ENCODE measurements at regions not wholly inside any gene's neighbourhood (a gene's known extent, or its start where the extent isn't known, plus 50 kb on each side); places are given as distances from the start of the nearest gene placed in this dataset.

GRCh38 chr2:157995117-157995516, 106.6 kb upstream of the UPP2 start:
- no peak for TF ChIP-seq CTCF (IDR thresholded peaks at IDR 0.05; ENCODE audit: low read length, missing control alignments)
- H3K4me3 ChIP-seq (replicated peaks; ENCODE audit: low read depth, low read length): no peak overlapping the region
- no peak for DNase-seq (ENCODE audit: low read depth)

- no peak overlapping the region for H3K4me3 ChIP-seq (replicated peaks; ENCODE audit: low read depth, low read length)
- TF ChIP-seq CTCF (IDR thresholded peaks at IDR 0.05; ENCODE audit: low read length, missing control alignments): no peak
- DNase-seq (ENCODE audit: low read depth): no peak
These were observed 109.7 kb upstream of the UPP2 start for GRCh38 chr2:157991932-157992331.

GRCh38 chr2:157990173-157990572, 111.5 kb upstream of the UPP2 start:
- TF ChIP-seq CTCF (IDR thresholded peaks at IDR 0.05; ENCODE audit: low read length, missing control alignments): no peak
- H3K4me3 ChIP-seq (replicated peaks; ENCODE audit: low read depth, low read length): no peak overlapping the region

GRCh38 chr2:157989227-157989626, 112.4 kb upstream of the UPP2 start:
- no peak for DNase-seq (ENCODE audit: low read depth)
- TF ChIP-seq CTCF (IDR thresholded peaks at IDR 0.05; ENCODE audit: low read length, missing control alignments): no peak
- H3K4me3 ChIP-seq (replicated peaks; ENCODE audit: low read depth, low read length): no peak overlapping the region

More at GRCh38 chr2:157990173-157990572, 111.5 kb upstream of the UPP2 start:
- no peak for DNase-seq (ENCODE audit: low read depth)

- no peak for DNase-seq (ENCODE audit: low read depth)
- TF ChIP-seq CTCF (IDR thresholded peaks at IDR 0.05; ENCODE audit: low read length, missing control alignments): no peak
- no peak overlapping the region for H3K4me3 ChIP-seq (replicated peaks; ENCODE audit: low read depth, low read length)
These were observed 110.6 kb upstream of the ACVR1 start for GRCh38 chr2:157986761-157987160.

GRCh38 chr2:157984866-157985265, 108.7 kb upstream of the ACVR1 start:
- TF ChIP-seq CTCF (IDR thresholded peaks at IDR 0.05; ENCODE audit: low read length, missing control alignments): no peak
- DNase-seq (ENCODE audit: low read depth): no peak

GRCh38 chr2:157980020-157980419, 103.9 kb upstream of the ACVR1 start:
- H3K4me3 ChIP-seq (replicated peaks; ENCODE audit: low read depth, low read length): no peak overlapping the region
- no peak for TF ChIP-seq CTCF (IDR thresholded peaks at IDR 0.05; ENCODE audit: low read length, missing control alignments)
- DNase-seq (ENCODE audit: low read depth): no peak

More at GRCh38 chr2:157984866-157985265, 108.7 kb upstream of the ACVR1 start:
- no peak overlapping the region for H3K4me3 ChIP-seq (replicated peaks; ENCODE audit: low read depth, low read length)

Measured in fibroblast of pulmonary artery (primary cell).